HepG2 (cell line): ENCODE measurements at regions not wholly inside any gene's neighbourhood (a gene's known extent, or its start where the extent isn't known, plus 50 kb on each side); places are given as distances from the start of the nearest gene placed in this dataset.

Source experiments
- ELF4 ChIP-seq: sonication (generic); formaldehyde crosslinking; IDR thresholded peaks from 2 replicates; pipeline ENCODE4 v1.5.0; 2020; ENCODE audit warnings: missing genetic modification reagents, mild to moderate bottlenecking, moderate library complexity, borderline replicate concordance
- HNF1A ChIP-seq, 2 experiments: sonication (generic) in 1 of 2; formaldehyde crosslinking in 1 of 2; IDR thresholded peaks; 2 replicates each; pipeline versions ENCODE4 v1.4.0 to v1.6.1; 2016 to 2020; ENCODE audit warnings: borderline replicate concordance in 1 of 2, low read depth in 1 of 2, mild to moderate bottlenecking in 1 of 2, missing genetic modification reagents in 1 of 2
- PBX2 ChIP-seq: IDR thresholded peaks from 2 replicates; pipeline ENCODE4 v1.6.1; 2016; ENCODE audit warnings: control low read depth
- SMARCE1 ChIP-seq: fragments of 450-650 bp; IDR thresholded peaks from 2 replicates; pipeline ENCODE4 v1.6.1; 2017; ENCODE audit warnings: borderline replicate concordance
- TIGD3 ChIP-seq: sonication (generic); formaldehyde crosslinking; IDR thresholded peaks from 2 replicates; pipeline ENCODE4 v1.5.1; 2020; ENCODE audit warnings: mild to moderate bottlenecking, missing genetic modification reagents, borderline replicate concordance
- TF ChIP-seq, protein P1 (sequence below): sonication (generic); formaldehyde crosslinking; IDR thresholded peaks from 2 replicates; pipeline ENCODE4 v1.4.0; 2020; ENCODE audit warnings: missing genetic modification reagents, borderline replicate concordance

DNA sequence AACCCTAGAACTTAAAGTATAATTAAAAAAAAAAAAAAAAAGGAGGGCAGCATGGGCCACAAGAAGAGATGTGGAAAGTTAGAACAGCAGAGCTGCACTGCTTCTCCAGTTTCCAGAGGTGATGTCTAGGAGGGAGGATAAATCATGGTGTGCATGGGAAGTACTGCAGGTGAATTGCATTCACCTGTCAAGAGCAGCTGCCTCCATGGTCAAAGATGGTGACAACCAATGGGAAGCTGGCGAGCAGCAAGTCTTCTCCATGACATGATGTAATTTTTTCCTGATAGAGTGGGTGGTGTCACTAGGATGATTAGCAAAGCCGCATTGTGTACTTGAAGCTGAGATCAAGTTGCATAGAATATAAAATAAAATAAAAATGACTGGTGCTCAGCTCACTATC is 95.6 kb upstream of the HS3ST4 start (continued):
- TF ChIP-seq TIGD3 (CRISPR knock-in tag): no peak
- TF ChIP-seq, protein P1, sequence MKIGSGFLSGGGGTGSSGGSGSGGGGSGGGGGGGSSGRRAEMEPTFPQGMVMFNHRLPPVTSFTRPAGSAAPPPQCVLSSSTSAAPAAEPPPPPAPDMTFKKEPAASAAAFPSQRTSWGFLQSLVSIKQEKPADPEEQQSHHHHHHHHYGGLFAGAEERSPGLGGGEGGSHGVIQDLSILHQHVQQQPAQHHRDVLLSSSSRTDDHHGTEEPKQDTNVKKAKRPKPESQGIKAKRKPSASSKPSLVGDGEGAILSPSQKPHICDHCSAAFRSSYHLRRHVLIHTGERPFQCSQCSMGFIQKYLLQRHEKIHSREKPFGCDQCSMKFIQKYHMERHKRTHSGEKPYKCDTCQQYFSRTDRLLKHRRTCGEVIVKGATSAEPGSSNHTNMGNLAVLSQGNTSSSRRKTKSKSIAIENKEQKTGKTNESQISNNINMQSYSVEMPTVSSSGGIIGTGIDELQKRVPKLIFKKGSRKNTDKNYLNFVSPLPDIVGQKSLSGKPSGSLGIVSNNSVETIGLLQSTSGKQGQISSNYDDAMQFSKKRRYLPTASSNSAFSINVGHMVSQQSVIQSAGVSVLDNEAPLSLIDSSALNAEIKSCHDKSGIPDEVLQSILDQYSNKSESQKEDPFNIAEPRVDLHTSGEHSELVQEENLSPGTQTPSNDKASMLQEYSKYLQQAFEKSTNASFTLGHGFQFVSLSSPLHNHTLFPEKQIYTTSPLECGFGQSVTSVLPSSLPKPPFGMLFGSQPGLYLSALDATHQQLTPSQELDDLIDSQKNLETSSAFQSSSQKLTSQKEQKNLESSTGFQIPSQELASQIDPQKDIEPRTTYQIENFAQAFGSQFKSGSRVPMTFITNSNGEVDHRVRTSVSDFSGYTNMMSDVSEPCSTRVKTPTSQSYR (CRISPR knock-in tag): no peak
- no peak for TF ChIP-seq HNF1A (IDR thresholded peaks at IDR 0.05; ENCODE audit: low read depth)
- no peak for TF ChIP-seq HNF1A (CRISPR knock-in tag; IDR thresholded peaks at IDR 0.05; ENCODE audit: borderline replicate concordance)
- no peak for TF ChIP-seq ELF4 (CRISPR knock-in tag)
- no peak for TF ChIP-seq SMARCE1
- no peak for TF ChIP-seq PBX2 (CRISPR knock-in tag)
